Gastrocnemius medialis (tissue), 4 donors: ENCODE measurements at regions not wholly inside any gene's neighbourhood (a gene's known extent, or its start where the extent isn't known, plus 50 kb on each side); places are given as distances from the start of the nearest gene placed in this dataset.

ENCODE experiments used
- CTCF ChIP-seq, 5 experiments: fragments of 450-650 bp in 3 of 5; fragments of 200-600 bp in 2 of 5; sonication (generic) in 2 of 5; IDR thresholded peaks in 4 of 5; conservative IDR thresholded peaks in 1 of 5; 1 replicate in 4 of 5; 2 replicates in 1 of 5; pipeline ENCODE4 v1.5.1; 2016 to 2019; ENCODE audit warnings: antibody characterized with exemption in 5 of 5, mild to moderate bottlenecking in 3 of 5, moderate library complexity in 3 of 5
- POLR2A ChIP-seq, 2 donors: fragments of 450-650 bp; IDR thresholded peaks; one replicate each; pipeline ENCODE4 v1.6.1; 2017; ENCODE audit warnings: antibody characterized with exemption in 2 of 2, mild to moderate bottlenecking in 2 of 2, moderate library complexity in 2 of 2

DNA sequence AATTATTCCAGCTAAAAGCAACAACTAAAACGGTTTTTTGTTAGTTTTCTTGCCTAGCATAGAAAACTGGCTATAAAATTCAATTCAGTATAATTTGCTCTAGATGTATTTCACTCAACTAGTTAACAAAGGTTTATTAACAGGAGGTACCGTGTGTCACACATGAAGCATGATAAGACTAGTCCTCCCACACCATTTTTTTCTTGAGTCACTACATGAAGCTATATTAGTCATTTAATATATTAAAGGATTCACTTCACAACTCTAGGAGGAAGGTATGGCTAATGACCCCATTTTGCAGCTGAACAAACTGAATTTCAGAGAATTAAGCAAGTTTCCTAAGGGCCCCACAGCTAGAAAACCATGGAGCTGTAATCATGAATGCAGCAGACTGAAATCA, 307.8 kb upstream of the USP25 start:
- TF ChIP-seq CTCF (IDR thresholded peaks at IDR 0.05 in 4 of 5, conservative IDR thresholded peaks at IDR 0.05 in 1 of 5): no peak
- TF ChIP-seq POLR2A (IDR thresholded peaks at IDR 0.05): no peak
